A673 (cell line): ENCODE measurements at regions not wholly inside any gene's neighbourhood (a gene's known extent, or its start where the extent isn't known, plus 50 kb on each side); places are given as distances from the start of the nearest gene placed in this dataset.

ENCODE experiments used
- CTCF ChIP-seq: fragments of 300-800, 200-600 bp; sonication (generic); conservative IDR thresholded peaks from 2 replicates; pipeline ENCODE4 v1.5.1; 2017; ENCODE audit warnings: low read depth, mild to moderate bottlenecking, antibody characterized with exemption, low read length, moderate library complexity, mixed read lengths
- EZH2 ChIP-seq: fragments of 200-600 bp; sonication (generic); IDR thresholded peaks from 2 replicates; pipeline ENCODE4 v1.6.1; 2017; ENCODE audit warnings: borderline replicate concordance, low read depth, mild to moderate bottlenecking, mixed read lengths, antibody characterized with exemption, low read length; ENCODE audit not compliant: poor library complexity, severe bottlenecking

GRCh38 chr16:47949276-47949675, 206.5 kb downstream of the ABCC12 start:
- no peak for TF ChIP-seq CTCF
- TF ChIP-seq EZH2: no peak
